SK-N-SH (cell line): ENCODE measurements at regions not wholly inside any gene's neighbourhood (a gene's known extent, or its start where the extent isn't known, plus 50 kb on each side); places are given as distances from the start of the nearest gene placed in this dataset.

Experiments
- CHD2 ChIP-seq: fragments of 150-350 bp; IDR thresholded peaks from 2 replicates; pipeline ENCODE4 v1.6.1; 2018; ENCODE audit warnings: low read length; ENCODE audit not compliant: partially characterized antibody
- CTCF ChIP-seq: fragments of 200-600 bp; sonication (generic); IDR thresholded peaks from 2 replicates; pipeline ENCODE4 v1.6.1; 2017; ENCODE audit warnings: antibody characterized with exemption, mild to moderate bottlenecking, moderate library complexity
- EP300 ChIP-seq, 2 experiments: IDR thresholded peaks; 2 replicates each; pipeline versions ENCODE4 v1.4.0 to v1.6.1; 2012; ENCODE audit warnings: borderline replicate concordance in 1 of 2, low read depth in 1 of 2, low read length in 1 of 2
- JUND ChIP-seq: IDR thresholded peaks from 2 replicates; pipeline ENCODE4 v1.4.0; 2012
- MAX ChIP-seq: IDR thresholded peaks from 2 replicates; pipeline ENCODE4 v1.4.0; 2012; ENCODE audit warnings: low read depth
- MXI1 ChIP-seq: IDR thresholded peaks from 2 replicates; pipeline ENCODE4 v1.6.1; 2012; ENCODE audit warnings: mild to moderate bottlenecking, low read depth, low read length, improper control_type of control experiment
- NRF1 ChIP-seq: IDR thresholded peaks from 2 replicates; pipeline ENCODE4 v1.6.1; 2012; ENCODE audit warnings: low read depth, mild to moderate bottlenecking, low read length
- POLR2AphosphoS5 ChIP-seq: IDR thresholded peaks from 2 replicates; pipeline ENCODE4 v1.6.1; 2012; ENCODE audit warnings: low read depth, low read length
- REST ChIP-seq: IDR thresholded peaks from 2 replicates; pipeline ENCODE4 v1.6.1; 2012; ENCODE audit warnings: mild to moderate bottlenecking, low read depth, low read length, moderate library complexity
- RFX5 ChIP-seq: IDR thresholded peaks from 2 replicates; pipeline ENCODE4 v1.6.1; 2012; ENCODE audit warnings: mild to moderate bottlenecking, improper control_type of control experiment, low read length
- SMC3 ChIP-seq: IDR thresholded peaks from 2 replicates; pipeline ENCODE4 v1.6.1; 2012; ENCODE audit warnings: low read depth, low read length, improper control_type of control experiment
- TAF1 ChIP-seq: IDR thresholded peaks from 2 replicates; pipeline ENCODE4 v1.6.1; 2012; ENCODE audit warnings: low read depth, mild to moderate bottlenecking, low read length, moderate library complexity, borderline replicate concordance
- USF2 ChIP-seq: fragments of 150-350 bp; IDR thresholded peaks from 2 replicates; pipeline ENCODE4 v1.6.1; 2017; ENCODE audit warnings: antibody characterized with exemption, low read length, low read depth, borderline replicate concordance
- ZBTB33 ChIP-seq: IDR thresholded peaks from 2 replicates; pipeline ENCODE4 v1.4.0; 2012; ENCODE audit warnings: low read depth, borderline replicate concordance

- TF ChIP-seq CTCF (no peak), POLR2AphosphoS5 (no peak), TAF1 (no peak), USF2 (no peak), MXI1 (no peak), ZBTB33 (no peak), REST (no peak), CHD2 (no peak), NRF1 (no peak), JUND (no peak), MAX (no peak), RFX5 (no peak), SMC3 (no peak), EP300 (IDR thresholded peaks at IDR 0.05; ENCODE audit: borderline replicate concordance in 1 of 2, low read depth in 1 of 2, low read length in 1 of 2) (no peak)
These were observed 69.4 kb upstream of the TNRC6C start for GRCh38 chr17:77889135-77889505.
